Esophagus squamous epithelium (tissue), 4 donors: ENCODE measurements at regions not wholly inside any gene's neighbourhood (a gene's known extent, or its start where the extent isn't known, plus 50 kb on each side); places are given as distances from the start of the nearest gene placed in this dataset.

Experiments
- CTCF ChIP-seq, 6 experiments: fragments of 450-650 bp in 4 of 6; fragments of 200-600 bp in 2 of 6; sonication (generic) in 2 of 6; IDR thresholded peaks; one replicate each; pipeline ENCODE4 v1.5.1; 2016 to 2019; ENCODE audit warnings: antibody characterized with exemption in 6 of 6, mild to moderate bottlenecking in 4 of 6, moderate library complexity in 4 of 6
- POLR2A ChIP-seq, 4 donors: fragments of 450-650 bp; IDR thresholded peaks; one replicate each; pipeline ENCODE4 v1.6.1; 2017; ENCODE audit warnings: antibody characterized with exemption in 4 of 4, mild to moderate bottlenecking in 4 of 4, moderate library complexity in 3 of 4

GRCh38 chr13:32883474-32883873, 132.7 kb upstream of the KL start:
- TF ChIP-seq CTCF (IDR thresholded peaks at IDR 0.05), result no peak
- TF ChIP-seq POLR2A (IDR thresholded peaks at IDR 0.05), result no peak
